Pancreas (tissue), 10 donors: ENCODE measurements at regions not wholly inside any gene's neighbourhood (a gene's known extent, or its start where the extent isn't known, plus 50 kb on each side); places are given as distances from the start of the nearest gene placed in this dataset.

Experiments used
- ATAC-seq, 4 donors: fragments of 200-7000 bp; cut with Tn5 transposase; one replicate each; pipeline versions ENCODE4 v1.8.0 to v1.9.1; 2020; ENCODE audit warnings: mild to moderate bottlenecking in 4 of 4, moderate library complexity in 4 of 4
- DNase-seq, 6 donors: peaks; one replicate each; pipeline ENCODE4 v3.0.0-alpha.2; 2020
- FAIRE-seq: peaks from 2 replicates; lab custom pipeline; 2012; peaks lifted over from hg19 to GRCh38; lab: Jason Lieb, UNC
- H3K27ac ChIP-seq, 4 donors: fragments of 200-600 bp; sonication (generic); 1 replicate in 3 of 4; 2 replicates in 1 of 4; pipeline versions ENCODE4 v1.5.0 to v1.8.0; 2020
- H3K27me3 ChIP-seq, 4 donors: fragments of 200-600 bp; one replicate each; pipeline ENCODE4 v1.8.0; 2021
- H3K36me3 ChIP-seq, 3 donors: fragments of 200-600 bp; sonication (generic) in 1 of 3; one replicate each; pipeline versions ENCODE4 v1.5.0 to v1.8.0; 2020 to 2021
- H3K4me1 ChIP-seq, 3 donors: fragments of 200-600 bp; one replicate each; pipeline ENCODE4 v1.8.0; 2021
- H3K4me3 ChIP-seq, 4 donors: fragments of 200-600 bp; sonication (generic) in 2 of 4; one replicate each; pipeline versions ENCODE4 v1.5.0 to v1.8.0; 2020 to 2021
- H3K9me3 ChIP-seq, 4 donors: fragments of 200-600 bp; one replicate each; pipeline ENCODE4 v1.8.0; 2021
- CTCF ChIP-seq, 4 donors: fragments of 200-600 bp; sonication (generic) in 3 of 4; IDR thresholded peaks; one replicate each; pipeline versions ENCODE4 v1.5.0 to v1.8.0; 2021; ENCODE audit warnings: antibody characterized with exemption in 4 of 4
- WGBS, 2 donors: extraction: QIAGEN DNeasy Blood & Tissue Kit; methylation state at CpG; one replicate each; pipeline ENCODE4 v1.1.7; 2013; 5-methylcytosine and 5-hydroxymethylcytosine counted together
- intact Hi-C, 3 donors: fragments of 100-400 bp; cut with DNase I; formaldehyde crosslinking; loops; one replicate each; pipeline versions ENCODE4 v1.11.1 to v1.14.2; 2022
- donor health status: healthy with polysubstance abuse.
- donor health status: DM: no; HTN: no; CAD: no; lungs with moderate emphysema.
- donor health status: DM: no; HTN: no; CAD: no.
- donor health status: control.
- donor health status: control.
- donor health status: Bipolar disorder and iron deficiency.
- donor health status: DM: yes; HTN: yes; CAD: no.
- donor health status: DM: no; HTN: no; CAD: no.
- donor health status: DM: no; HTN: no; CAD: no.
- donor health status: DM: yes; HTN: yes; CAD: no.

GRCh38 chr1:102758418-102758817 lies 349.9 kb downstream of the COL11A1 start:
- H3K36me3 ChIP-seq: no peaks in the 10 kb centered on the region
- no peaks in the 10 kb centered on the region for H3K9me3 ChIP-seq
- FAIRE-seq (no peak), ATAC-seq (no peak), DNase-seq (no peak)
- H3K27ac ChIP-seq: no peak overlapping the region
- TF ChIP-seq CTCF (IDR thresholded peaks at IDR 0.05): no peak
- intact Hi-C loops: no loop called here
- 41 to 51% methylated on average over 1 of the region's 1 CpG for WGBS, 2 donors
- H3K4me1 ChIP-seq: no peaks in the 10 kb centered on the region
- no peak overlapping the region for H3K4me3 ChIP-seq
- no peaks in the 10 kb centered on the region for H3K27me3 ChIP-seq

- no peaks in the 10 kb centered on the region for H3K9me3 ChIP-seq
- no peak overlapping the region for H3K27ac ChIP-seq
- FAIRE-seq (no peak), ATAC-seq (no peak), DNase-seq (no peak)
- H3K4me3 ChIP-seq: no peak overlapping the region
- H3K36me3 ChIP-seq: no peaks in the 10 kb centered on the region
- no peak for TF ChIP-seq CTCF (IDR thresholded peaks at IDR 0.05)
- 54 to 61% methylated on average over 2 of the region's 2 CpGs for WGBS, 2 donors
- H3K4me1 ChIP-seq: no peaks in the 10 kb centered on the region
- intact Hi-C loops: no loop called here
- no peaks in the 10 kb centered on the region for H3K27me3 ChIP-seq
These were observed 351.0 kb downstream of the COL11A1 start for GRCh38 chr1:102757363-102757762.

- Histone ChIP-seq H3K36me3 (no peaks in the 10 kb centered on the region), H3K9me3 (no peaks in the 10 kb centered on the region), H3K27ac (no peak overlapping the region), H3K4me1 (no peaks in the 10 kb centered on the region), H3K27me3 (no peaks in the 10 kb centered on the region), H3K4me3 (no peak overlapping the region)
- 42 to 48% methylated on average over 2 of the region's 2 CpGs for WGBS, 2 donors
- DNase-seq (no peak), ATAC-seq (no peak), FAIRE-seq (no peak)
- TF ChIP-seq CTCF (IDR thresholded peaks at IDR 0.05): no peak
- intact Hi-C loops: no loop called here
These were observed 357.2 kb downstream of the COL11A1 start for GRCh38 chr1:102751111-102751510.

- no peaks in the 10 kb centered on the region for H3K27me3 ChIP-seq
- no peaks in the 10 kb centered on the region for H3K36me3 ChIP-seq
- ATAC-seq (no peak), FAIRE-seq (no peak), DNase-seq (no peak)
- H3K4me3 ChIP-seq: no peak overlapping the region
- no peak for TF ChIP-seq CTCF (IDR thresholded peaks at IDR 0.05)
- intact Hi-C loops: no loop called here
- no peaks in the 10 kb centered on the region for H3K4me1 ChIP-seq
- H3K9me3 ChIP-seq: no peaks in the 10 kb centered on the region
- H3K27ac ChIP-seq: no peak overlapping the region
- WGBS, 2 donors: 41 to 60% methylated on average over 2 of the region's 2 CpGs
These were observed 365.9 kb downstream of the COL11A1 start for GRCh38 chr1:102742426-102742825.

- FAIRE-seq: no peak
- Histone ChIP-seq H3K27me3 (no peaks in the 10 kb centered on the region), H3K9me3 (no peaks in the 10 kb centered on the region), H3K27ac (no peak overlapping the region), H3K4me3 (no peak overlapping the region), H3K4me1 (no peaks in the 10 kb centered on the region), H3K36me3 (no peaks in the 10 kb centered on the region)
- ATAC-seq: no peak
- TF ChIP-seq CTCF (IDR thresholded peaks at IDR 0.05): no peak
- DNase-seq: no peak
- intact Hi-C loops: no loop called here
- 59 to 64% methylated on average over 3 of the region's 3 CpGs for WGBS, 2 donors
These were observed 374.7 kb downstream of the COL11A1 start for GRCh38 chr1:102733491-102734236.
